COLO668 (cell line): ENCODE measurements at regions not wholly inside any gene's neighbourhood (a gene's known extent, or its start where the extent isn't known, plus 50 kb on each side); places are given as distances from the start of the nearest gene placed in this dataset.

Experiments
- DNase-seq: peaks from one replicate; lab custom pipeline; 2025; ENCODE audit not compliant: unreplicated experiment; lab: John Stamatoyannopoulos, UW

GRCh38 chr17:77729587-77729986, 228.9 kb upstream of the TNRC6C start:
- no peak for DNase-seq

GRCh38 chr17:77730376-77730775, 228.1 kb upstream of the TNRC6C start:
- DNase-seq, result no peak

GRCh38 chr17:77733576-77734296, 224.8 kb upstream of the TNRC6C start:
- no peak for DNase-seq

GRCh38 chr17:77734371-77735080, 224.0 kb upstream of the TNRC6C start:
- peak; percentile 88 for DNase-seq

GRCh38 chr17:77735081-77735565, 223.4 kb upstream of the TNRC6C start:
- peak; percentile 60 for DNase-seq

- DNase-seq, result peak; percentile 75
Measured at GRCh38 chr17:77735566-77736198, 222.8 kb upstream of the TNRC6C start.

GRCh38 chr17:77736199-77736585, 222.3 kb upstream of the TNRC6C start:
- DNase-seq, result peak; percentile 74

GRCh38 chr17:77736721-77737120, 221.8 kb upstream of the TNRC6C start:
- DNase-seq, result no peak

GRCh38 chr17:77737442-77738265, 220.8 kb upstream of the TNRC6C start:
- DNase-seq, result peak; percentile 80

GRCh38 chr17:77738751-77739531, 219.6 kb upstream of the TNRC6C start:
- peak; percentile 13 for DNase-seq

GRCh38 chr17:77740481-77740880, 218.0 kb upstream of the TNRC6C start:
- no peak for DNase-seq

GRCh38 chr17:77741109-77741508, 217.4 kb upstream of the TNRC6C start:
- DNase-seq, result no peak

- DNase-seq, result no peak
Measured at GRCh38 chr17:77742579-77742978, 215.9 kb upstream of the TNRC6C start.

- no peak for DNase-seq
Measured at GRCh38 chr17:77744066-77744988, 214.2 kb upstream of the TNRC6C start.

- no peak for DNase-seq
Measured at GRCh38 chr17:77745702-77746101, 212.8 kb upstream of the TNRC6C start.

GRCh38 chr17:77746393-77746792, 212.1 kb upstream of the TNRC6C start:
- no peak for DNase-seq

GRCh38 chr17:77746896-77747554, 211.5 kb upstream of the TNRC6C start:
- DNase-seq, result no peak

GRCh38 chr17:77748436-77748835, 210.1 kb upstream of the TNRC6C start:
- DNase-seq, result no peak

GRCh38 chr17:77749321-77749751, 209.2 kb upstream of the TNRC6C start:
- DNase-seq, result no peak
